ENCODE measurements at regions not wholly inside any gene's neighbourhood (a gene's known extent, or its start where the extent isn't known, plus 50 kb on each side); places are given as distances from the start of the nearest gene placed in this dataset.

- TF ChIP-seq CTCF (conservative IDR thresholded peaks at IDR 0.05 in 1 of 2, IDR thresholded peaks at IDR 0.05 in 1 of 2; ENCODE audit: extremely low read depth in 1 of 2, insufficient read depth in 1 of 2, low read depth in 1 of 2, low read length in 2 of 2), result no peak
- no peak for TF ChIP-seq EZH2 (IDR thresholded peaks at IDR 0.05; ENCODE audit: borderline replicate concordance, low read length)
Measured at GRCh38 chr18:6559296-6559695, 144.6 kb upstream of the L3MBTL4 start.

Measured in mammary epithelial cell (primary cell).